ENCODE measurements at regions not wholly inside any gene's neighbourhood (a gene's known extent, or its start where the extent isn't known, plus 50 kb on each side); places are given as distances from the start of the nearest gene placed in this dataset.
A peak's percentile ranks its signal among the peaks of the same experiment; 100 is the strongest.
"Not testable (repeated sequence)": the region's sequence is repeated elsewhere in the genome, so short reads cannot be mapped to it uniquely, and the experiment has no call there.

DNA sequence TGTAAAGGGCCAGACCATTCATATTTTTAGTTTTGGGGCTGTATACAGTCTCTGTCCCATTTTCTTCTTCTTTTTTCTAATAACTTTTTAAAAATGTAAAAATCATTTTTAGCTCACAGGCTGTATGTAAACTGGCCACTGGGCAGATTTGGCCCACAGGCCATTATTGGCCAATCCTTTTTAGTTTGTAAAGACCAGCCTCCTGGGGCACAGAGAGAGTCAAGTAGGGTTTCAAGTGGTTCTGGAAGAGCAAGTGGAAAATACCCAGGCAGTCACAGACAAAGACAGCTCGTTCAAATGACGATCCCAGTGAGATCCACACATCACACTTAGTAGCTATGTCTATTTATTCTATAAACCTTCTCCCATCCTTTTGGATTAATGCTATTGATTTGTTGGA, 150.2 kb upstream of the ARHGAP20 start:
- intact Hi-C loops (cut with DNase I), result no loop called here
- DNase-seq (ENCODE audit: low spot score), result no peak

GRCh38 chr11:110860461-110860860, 148.2 kb upstream of the ARHGAP20 start:
- no peak for DNase-seq (ENCODE audit: low spot score)
- intact Hi-C loops (cut with DNase I), result no loop called here

DNA sequence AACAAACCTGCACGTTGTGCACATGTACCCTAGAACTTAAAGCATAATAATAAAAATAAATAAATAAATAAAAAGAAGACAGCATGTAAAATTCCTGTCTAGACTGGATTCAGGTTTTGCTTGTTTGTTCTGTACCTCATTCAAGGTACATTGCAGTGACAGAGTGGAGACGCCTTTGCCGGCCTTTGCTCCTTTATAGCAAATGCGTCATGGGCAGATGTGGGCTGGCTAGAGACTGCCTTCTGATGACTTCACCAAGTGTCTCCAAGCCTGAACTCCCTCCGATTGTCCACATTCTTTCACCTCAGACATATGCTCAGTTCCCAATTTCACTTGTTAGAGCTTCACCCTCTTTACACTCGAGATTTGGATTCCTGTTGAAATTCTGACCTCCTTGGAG, 147.8 kb upstream of the ARHGAP20 start:
- intact Hi-C loops (cut with DNase I), result no loop called here
- no peak for DNase-seq (ENCODE audit: low spot score)

DNA sequence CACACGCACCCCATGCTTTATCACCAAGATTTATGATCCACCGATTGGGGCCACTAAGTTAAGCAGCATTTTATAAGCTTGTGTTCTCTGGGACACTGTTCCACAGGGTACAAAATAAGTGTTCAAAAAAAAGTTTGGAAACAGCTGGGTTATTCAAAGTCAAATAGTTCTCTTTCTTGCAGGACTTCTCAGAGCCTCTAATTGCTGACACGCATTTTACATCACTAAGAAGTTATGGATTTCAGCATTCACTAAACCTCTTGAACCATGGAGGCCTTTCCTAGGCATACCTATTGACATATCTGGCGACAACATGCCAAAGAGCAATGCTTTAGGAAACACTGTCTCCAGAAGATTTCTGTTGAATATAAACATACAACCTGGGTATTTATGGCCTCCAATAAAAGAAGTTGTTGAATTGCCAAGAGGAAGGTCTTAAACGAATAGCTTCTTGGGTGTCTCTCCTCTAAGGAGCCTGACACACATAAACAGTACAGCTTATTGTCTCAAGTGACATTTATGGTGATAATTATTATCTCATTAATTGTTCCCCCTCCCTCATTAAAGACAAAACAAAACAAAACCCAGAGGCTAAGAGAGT, 147.1 kb upstream of the ARHGAP20 start:
- no peak for DNase-seq (ENCODE audit: low spot score)
- intact Hi-C loops (cut with DNase I), result no loop called here

GRCh38 chr11:110858547-110858921, 146.3 kb upstream of the ARHGAP20 start:
- intact Hi-C loops (cut with DNase I), result no loop called here
- DNase-seq (ENCODE audit: low spot score), result peak; percentile 78

DNA sequence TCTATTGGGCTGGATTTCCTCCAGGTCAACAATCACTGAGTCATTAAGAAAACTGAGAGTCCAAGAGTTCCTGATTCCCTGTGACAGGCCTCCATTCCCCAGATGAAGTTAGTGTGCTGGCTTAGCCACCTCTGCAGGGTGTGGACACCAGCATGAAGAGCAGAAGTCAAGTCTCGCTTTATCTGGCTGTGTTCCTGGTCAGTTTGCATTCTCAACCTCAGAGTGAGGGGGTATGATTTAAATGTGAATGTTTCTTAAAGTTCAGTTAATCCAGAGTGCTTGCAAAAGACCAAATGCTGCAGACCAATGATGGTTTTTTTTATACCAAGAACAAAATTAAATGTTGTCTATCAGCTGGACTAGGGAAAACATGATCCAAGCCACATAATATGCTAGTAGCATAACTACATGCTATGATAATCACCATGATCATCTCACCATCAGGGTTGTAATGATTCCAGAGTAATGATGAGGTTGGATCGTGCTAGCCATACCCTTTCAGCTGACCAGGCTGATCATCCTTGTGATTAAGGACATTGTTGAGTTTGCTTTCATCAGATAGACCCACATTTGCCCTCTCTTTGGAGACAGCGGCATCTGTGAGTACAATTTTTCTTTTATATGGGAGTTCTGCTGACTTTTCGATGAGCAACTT, 145.8 kb upstream of the ARHGAP20 start:
- intact Hi-C loops (cut with DNase I), result no loop called here
- no peak for DNase-seq (ENCODE audit: low spot score)

- intact Hi-C loops (cut with DNase I), result no loop called here
- no peak for DNase-seq (ENCODE audit: low spot score)
Measured at GRCh38 chr11:110856996-110857812, 145.0 kb upstream of the ARHGAP20 start.

DNA sequence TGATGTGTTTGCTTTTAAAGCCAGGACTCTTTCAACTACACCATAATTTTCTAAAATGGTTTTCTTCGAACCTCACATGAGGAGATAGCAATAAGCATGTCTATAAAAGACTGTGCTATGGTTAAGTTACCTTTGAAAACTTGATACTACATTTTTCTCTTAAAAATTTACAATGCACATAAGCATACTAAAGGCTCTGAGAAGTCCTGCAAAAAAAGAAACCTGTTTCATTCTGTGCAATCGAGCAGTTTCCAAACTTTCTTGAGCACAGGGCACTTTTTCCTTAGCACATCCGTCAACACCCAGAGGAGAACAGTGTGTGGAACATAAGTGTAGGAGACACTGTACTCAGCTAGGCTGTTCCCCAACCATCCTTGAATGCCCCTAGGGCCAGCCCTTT, 144.1 kb upstream of the ARHGAP20 start:
- intact Hi-C loops (cut with DNase I), result no loop called here
- DNase-seq (ENCODE audit: low spot score), result no peak

GRCh38 chr11:110855191-110855590, 143.0 kb upstream of the ARHGAP20 start:
- intact Hi-C loops (cut with DNase I), result no loop called here
- no peak for DNase-seq (ENCODE audit: low spot score)

DNA sequence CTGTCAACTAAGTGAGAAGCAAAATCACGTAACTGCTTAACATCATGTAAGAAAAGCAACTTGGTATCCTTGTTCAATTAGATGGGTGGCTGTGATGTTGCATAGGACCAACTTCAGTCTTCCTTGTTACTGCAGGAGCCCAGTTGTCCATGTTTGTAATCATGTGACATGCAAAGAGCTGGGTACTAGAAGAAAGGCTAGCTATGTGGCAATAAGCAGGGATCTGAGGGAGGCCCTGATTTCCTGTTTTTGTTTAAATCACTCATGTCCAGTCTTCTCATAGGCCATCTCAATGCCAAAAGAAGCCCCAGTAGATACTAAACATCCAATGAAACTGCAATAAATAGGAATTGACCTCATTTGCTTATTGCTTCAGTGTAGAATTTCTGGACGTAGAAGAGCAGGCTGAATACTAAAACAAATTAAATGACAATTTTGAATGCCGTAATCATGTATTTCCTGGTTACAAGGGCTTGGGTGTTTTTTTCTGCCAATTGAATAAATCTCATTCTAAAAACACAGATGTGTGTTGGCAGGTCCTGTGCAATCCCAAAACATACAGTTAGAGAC, 140.8 kb upstream of the ARHGAP20 start:
- intact Hi-C loops (cut with DNase I), result no loop called here
- DNase-seq (ENCODE audit: low spot score), result no peak

DNA sequence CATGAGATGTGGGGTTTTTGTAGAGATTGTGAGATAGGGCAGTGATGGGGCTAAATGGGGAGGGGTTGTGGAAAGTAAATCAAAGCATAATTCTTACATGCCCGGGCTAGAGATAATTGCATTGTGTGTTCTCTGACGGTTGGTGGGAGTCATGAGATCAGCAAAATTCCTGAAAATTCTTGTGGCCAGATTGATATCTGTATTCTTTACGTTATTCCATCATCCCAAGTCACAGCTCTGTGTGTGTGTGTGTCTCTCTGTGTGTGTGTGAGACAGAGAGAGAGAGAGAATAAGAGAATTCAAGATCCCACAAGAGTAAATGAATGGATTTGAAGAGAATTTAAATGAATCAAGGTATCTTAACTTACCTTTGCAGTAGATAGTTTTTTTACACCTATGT, 138.6 kb upstream of the ARHGAP20 start:
- no peak for DNase-seq (ENCODE audit: low spot score)
- intact Hi-C loops (cut with DNase I), result no loop called here

GRCh38 chr11:110843053-110843452, 130.8 kb upstream of the ARHGAP20 start:
- intact Hi-C loops (cut with DNase I); DNase-seq (ENCODE audit: low spot score): not testable (repeated sequence)

DNA sequence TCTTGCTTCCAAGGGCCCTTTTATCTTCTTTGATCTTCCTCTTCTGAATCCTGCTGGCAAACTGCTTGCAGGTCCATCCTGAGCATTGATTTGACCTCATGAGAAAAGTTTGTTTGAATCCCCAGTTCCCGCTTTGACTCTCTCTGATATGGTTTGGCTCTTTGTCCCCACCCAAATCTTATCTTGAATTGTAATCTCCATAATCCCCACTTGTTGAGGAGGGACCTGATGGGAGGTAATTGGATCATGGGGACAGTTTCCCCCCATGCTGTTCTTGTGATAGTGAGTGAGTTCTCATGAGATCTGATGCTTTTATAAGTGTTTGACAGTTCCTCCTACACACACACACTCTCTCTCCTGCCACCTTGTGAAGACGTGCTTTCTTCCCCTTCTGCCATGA, 126.6 kb upstream of the ARHGAP20 start:
- DNase-seq (ENCODE audit: low spot score), result no peak
- intact Hi-C loops (cut with DNase I), result no loop called here

DNA sequence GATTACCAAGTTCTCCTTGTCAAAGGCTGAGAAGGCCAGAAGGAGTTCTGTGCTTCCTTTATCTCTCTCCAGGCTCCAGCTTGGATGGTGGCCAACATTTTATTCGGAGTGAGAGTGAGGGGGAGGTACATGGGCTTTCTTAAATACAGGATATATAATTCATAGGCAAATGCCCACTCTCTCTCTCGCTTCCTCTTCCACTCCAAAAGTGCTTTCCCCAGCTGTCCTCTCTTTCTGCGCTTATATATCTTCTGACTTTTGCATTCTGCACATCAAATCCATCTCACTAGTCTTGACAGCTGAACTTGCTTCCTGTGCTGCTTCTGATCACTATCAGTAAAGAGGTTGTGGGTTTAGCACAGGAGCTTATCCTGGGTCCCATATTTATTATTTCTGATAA, 125.4 kb upstream of the ARHGAP20 start:
- intact Hi-C loops (cut with DNase I), result no loop called here
- DNase-seq (ENCODE audit: low spot score), result no peak

- DNase-seq (ENCODE audit: low spot score), result no peak
- intact Hi-C loops (cut with DNase I), result no loop called here
Measured at GRCh38 chr11:110835106-110835505, 122.9 kb upstream of the ARHGAP20 start.

DNA sequence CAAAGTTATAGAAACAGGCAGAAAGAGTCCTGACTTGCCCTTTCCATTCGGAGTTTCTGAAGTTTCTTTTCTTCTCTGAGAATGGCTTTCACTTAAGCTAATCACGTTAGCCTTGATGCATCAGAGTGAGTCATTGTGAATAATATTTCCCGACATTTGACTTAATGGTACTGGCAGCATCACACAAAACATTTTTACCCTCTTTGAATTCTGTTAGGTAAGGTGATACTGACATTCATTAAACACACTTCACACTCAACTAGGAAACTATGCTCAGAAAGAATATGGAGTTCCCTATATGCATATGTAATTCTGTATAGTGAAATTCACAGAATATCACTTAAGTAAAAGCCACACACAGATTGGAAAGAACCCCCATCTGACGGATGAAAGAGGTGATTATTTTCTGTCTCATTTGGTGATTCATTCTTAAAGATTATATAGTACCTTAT, 120.8 kb upstream of the ARHGAP20 start:
- no peak for DNase-seq (ENCODE audit: low spot score)
- intact Hi-C loops (cut with DNase I), result no loop called here

DNA sequence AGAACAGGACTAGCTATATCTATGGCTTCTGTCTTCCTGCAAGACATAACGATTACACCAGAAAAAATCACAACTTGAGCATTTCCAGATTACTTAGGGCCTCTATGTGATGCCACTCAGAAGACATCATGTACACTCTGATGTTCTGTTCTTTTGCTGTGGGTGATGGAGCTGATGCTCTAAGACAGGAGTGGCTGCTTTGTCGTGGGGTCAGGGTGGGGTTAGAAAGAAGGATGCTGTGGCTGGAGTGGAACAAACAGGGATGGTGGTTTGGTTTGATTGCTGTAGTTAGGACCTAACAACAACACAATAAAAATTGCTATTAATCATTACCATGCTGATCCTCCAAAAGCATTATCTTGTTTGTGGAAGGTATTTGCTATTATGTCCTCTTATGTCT, 120.3 kb upstream of the ARHGAP20 start:
- intact Hi-C loops (cut with DNase I), result no loop called here
- no peak for DNase-seq (ENCODE audit: low spot score)

- DNase-seq (ENCODE audit: low spot score), result no peak
- intact Hi-C loops (cut with DNase I), result no loop called here
Measured at GRCh38 chr11:110832080-110832479, 119.8 kb upstream of the ARHGAP20 start.

- intact Hi-C loops (cut with DNase I), result no loop called here
- DNase-seq (ENCODE audit: low spot score), result no peak
Measured at GRCh38 chr11:110830747-110831146, 118.5 kb upstream of the ARHGAP20 start.

DNA sequence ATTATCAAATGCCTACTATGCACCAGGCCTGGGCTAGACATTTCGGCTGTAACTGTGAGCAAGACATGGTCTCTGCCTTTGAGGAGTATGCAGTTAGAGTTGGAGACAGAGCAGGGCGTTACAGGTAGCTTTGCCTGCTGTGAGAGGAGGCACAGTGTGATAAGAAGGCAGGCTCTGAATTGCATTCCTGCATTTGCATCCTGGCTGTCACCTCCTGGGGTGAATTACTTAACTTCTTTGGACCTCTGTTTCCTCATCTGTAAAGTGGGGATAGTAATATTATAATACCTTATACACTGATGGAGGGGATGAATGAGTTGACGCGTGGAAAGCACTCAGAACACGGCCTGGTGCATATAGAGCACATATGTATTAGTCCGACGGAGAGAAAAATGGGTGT, 118.1 kb upstream of the ARHGAP20 start:
- DNase-seq (ENCODE audit: low spot score), result no peak
- intact Hi-C loops (cut with DNase I), result no loop called here

Measured in posterior vena cava (tissue), 2 donors.